Vagina (tissue), 2 donors: ENCODE measurements at regions not wholly inside any gene's neighbourhood (a gene's known extent, or its start where the extent isn't known, plus 50 kb on each side); places are given as distances from the start of the nearest gene placed in this dataset.
A peak's percentile ranks its signal among the peaks of the same experiment; 100 is the strongest.

Source experiments
- DNase-seq, 2 donors: peaks; one replicate each; pipeline ENCODE4 v3.0.0-alpha.2; 2017; ENCODE audit errors: extremely low spot score in 2 of 2
- H3K27ac ChIP-seq: fragments of 200-600 bp; sonication (generic); one replicate; pipeline ENCODE4 v1.5.1; 2019
- H3K27me3 ChIP-seq: fragments of 200-600 bp; sonication (generic); one replicate; pipeline ENCODE4 v1.5.1; 2019
- H3K36me3 ChIP-seq, 2 donors: fragments of 200-600 bp; sonication (generic); one replicate each; pipeline ENCODE4 v1.5.1; 2017 to 2019
- H3K4me1 ChIP-seq: fragments of 200-600 bp; sonication (generic); one replicate; pipeline ENCODE4 v1.5.1; 2019
- H3K4me3 ChIP-seq, 2 donors: fragments of 200-600 bp; sonication (generic); 1 replicate in 1 of 2; 2 replicates in 1 of 2; pipeline ENCODE4 v1.5.1; 2016 to 2019
- H3K9me3 ChIP-seq: fragments of 200-600 bp; sonication (generic); one replicate; pipeline ENCODE4 v1.5.1; 2019
- CTCF ChIP-seq, 3 experiments: fragments of 450-650 bp in 2 of 3; fragments of 200-600 bp in 1 of 3; sonication (generic) in 1 of 3; IDR thresholded peaks; one replicate each; pipeline ENCODE4 v1.5.1; 2017 to 2019; ENCODE audit warnings: antibody characterized with exemption in 3 of 3, mild to moderate bottlenecking in 2 of 3, moderate library complexity in 2 of 3
- POLR2A ChIP-seq, 2 donors: fragments of 450-650 bp; IDR thresholded peaks; one replicate each; pipeline ENCODE4 v1.6.1; 2017; ENCODE audit warnings: antibody characterized with exemption in 2 of 2, mild to moderate bottlenecking in 2 of 2, moderate library complexity in 2 of 2
- POLR2AphosphoS5 ChIP-seq, 2 donors: sonication (generic); formaldehyde crosslinking; IDR thresholded peaks; one replicate each; pipeline ENCODE4 v1.9.0; 2017; ENCODE audit warnings: antibody characterized with exemption in 2 of 2, mild to moderate bottlenecking in 2 of 2, low read depth in 1 of 2; ENCODE audit not compliant: insufficient read depth in 1 of 2
- intact Hi-C: fragments of 100-400 bp; cut with DNase I; formaldehyde crosslinking; loops from one replicate; pipeline ENCODE4 v1.15.1; 2023

DNA sequence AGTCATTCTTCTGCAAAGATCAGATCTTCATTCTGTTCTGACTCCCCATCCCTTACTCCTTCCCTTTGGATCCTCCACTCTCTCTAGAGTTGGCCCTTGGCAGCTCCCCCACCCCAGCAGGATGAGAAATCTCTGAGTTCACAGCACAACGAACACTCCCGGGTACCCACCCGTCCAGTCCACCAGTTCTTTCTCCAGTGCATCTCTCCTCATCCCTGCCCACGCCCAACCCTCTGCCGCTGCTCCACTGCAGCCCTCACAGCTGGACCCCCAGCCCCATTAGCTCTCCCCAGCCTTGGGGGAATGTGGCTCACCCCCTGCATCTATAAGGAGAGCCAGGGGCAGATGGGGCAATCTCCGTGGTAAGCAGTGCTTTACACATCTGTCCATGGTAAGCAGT is 125.7 kb downstream of the MATN1 start:
- intact Hi-C loops, result no loop called here
- Histone ChIP-seq H3K27me3 (no peaks in the 10 kb centered on the region), H3K27ac (no peak overlapping the region), H3K4me1 (no peaks in the 10 kb centered on the region), H3K36me3 (no peaks in the 10 kb centered on the region), H3K4me3 (no peak overlapping the region), H3K9me3 (no peaks in the 10 kb centered on the region)
- TF ChIP-seq CTCF (IDR thresholded peaks at IDR 0.05), result no peak
- no peak for TF ChIP-seq POLR2AphosphoS5 (IDR thresholded peaks at IDR 0.05; ENCODE audit: insufficient read depth in 1 of 2, low read depth in 1 of 2)
- no peak for TF ChIP-seq POLR2A (IDR thresholded peaks at IDR 0.05)
- peak; percentile 40 to 67 for DNase-seq

DNA sequence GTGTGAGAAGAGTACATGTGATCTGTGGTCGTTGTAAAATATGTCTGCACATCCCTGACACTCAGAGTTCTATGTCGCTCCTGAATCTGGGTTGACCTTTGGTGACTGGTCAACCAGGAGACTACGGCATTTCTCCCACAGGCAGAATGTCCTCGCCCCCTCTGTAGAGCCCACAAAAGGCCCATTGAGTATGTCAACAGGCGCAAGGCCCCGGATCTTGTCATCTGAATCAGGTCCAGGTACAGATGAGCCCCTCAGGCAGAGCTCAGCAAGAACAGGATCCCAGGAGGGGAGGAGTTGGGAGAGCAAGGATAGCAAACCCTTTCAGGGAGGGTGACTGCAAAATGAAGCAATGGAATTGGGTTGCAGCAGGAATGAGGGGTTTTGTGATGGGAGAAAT is 126.5 kb downstream of the MATN1 start:
- intact Hi-C loops, result no loop called here
- TF ChIP-seq CTCF (IDR thresholded peaks at IDR 0.05), result no peak
- TF ChIP-seq POLR2AphosphoS5 (IDR thresholded peaks at IDR 0.05; ENCODE audit: insufficient read depth in 1 of 2, low read depth in 1 of 2), result no peak
- TF ChIP-seq POLR2A (IDR thresholded peaks at IDR 0.05), result no peak

DNA sequence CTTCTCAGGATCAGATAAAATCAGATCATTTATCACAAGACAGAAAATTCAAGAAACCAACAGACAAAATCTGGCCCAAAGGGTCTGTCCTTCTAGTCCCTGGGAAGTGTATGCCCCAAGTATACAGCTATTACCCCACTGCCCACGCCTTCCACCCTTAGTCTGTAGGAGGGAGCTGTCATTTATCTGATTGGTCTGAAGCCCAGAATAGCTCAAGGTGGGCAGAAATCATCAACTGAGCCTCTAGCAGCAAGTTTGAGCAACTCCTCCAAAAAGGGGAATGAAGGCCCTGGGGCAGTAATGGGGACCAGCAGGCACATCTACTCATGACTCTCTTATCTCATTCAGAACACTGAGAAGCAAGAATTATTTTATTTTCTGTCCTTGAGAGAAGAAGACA is 126.9 kb downstream of the MATN1 start:
- peak; percentile 31 to 42 for DNase-seq
- Histone ChIP-seq H3K36me3 (no peaks in the 10 kb centered on the region), H3K9me3 (no peaks in the 10 kb centered on the region), H3K4me1 (no peaks in the 10 kb centered on the region), H3K27ac (no peak overlapping the region), H3K27me3 (no peaks in the 10 kb centered on the region), H3K4me3 (no peak overlapping the region)
- intact Hi-C loops, result no loop called here
- TF ChIP-seq POLR2AphosphoS5 (IDR thresholded peaks at IDR 0.05; ENCODE audit: insufficient read depth in 1 of 2, low read depth in 1 of 2) (no peak), CTCF (IDR thresholded peaks at IDR 0.05) (no peak), POLR2A (IDR thresholded peaks at IDR 0.05) (no peak)

More for the DNA sequence above, 126.5 kb downstream of the MATN1 start:
- DNase-seq, result peak; percentile 49 to 76
- no peak overlapping the region for H3K4me3 ChIP-seq
- H3K36me3 ChIP-seq, result no peaks in the 10 kb centered on the region
- H3K27ac ChIP-seq, result no peak overlapping the region
- H3K27me3 ChIP-seq, result no peaks in the 10 kb centered on the region
- H3K4me1 ChIP-seq, result no peaks in the 10 kb centered on the region
- H3K9me3 ChIP-seq, result no peaks in the 10 kb centered on the region

DNA sequence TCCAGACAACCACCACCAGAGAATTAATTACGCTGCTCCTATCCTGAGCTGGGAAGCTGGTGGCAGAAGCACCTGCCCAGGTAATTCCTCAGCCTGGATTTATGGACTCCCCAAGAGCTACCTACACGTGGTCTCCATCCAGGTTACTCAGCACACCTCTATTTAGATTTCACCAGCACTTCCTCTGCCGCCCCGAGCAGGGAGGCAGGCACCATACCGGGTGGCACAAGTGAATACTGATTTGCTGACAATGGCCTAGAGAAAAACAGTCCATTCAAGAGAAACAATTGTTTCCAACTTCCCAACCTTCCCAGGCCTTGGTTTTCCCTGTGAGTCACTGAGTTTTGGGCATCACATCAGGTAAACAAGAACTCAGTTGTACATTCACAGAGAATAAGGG is 134.3 kb downstream of the MATN1 start:
- Histone ChIP-seq H3K4me3 (no peak overlapping the region), H3K4me1 (no peaks in the 10 kb centered on the region), H3K27ac (no peak overlapping the region), H3K9me3 (no peaks in the 10 kb centered on the region), H3K36me3 (no peaks in the 10 kb centered on the region), H3K27me3 (no peaks in the 10 kb centered on the region)
- intact Hi-C loops, result no loop called here
- no peak for TF ChIP-seq POLR2AphosphoS5 (IDR thresholded peaks at IDR 0.05; ENCODE audit: insufficient read depth in 1 of 2, low read depth in 1 of 2)
- TF ChIP-seq POLR2A (IDR thresholded peaks at IDR 0.05), result no peak
- TF ChIP-seq CTCF (IDR thresholded peaks at IDR 0.05), result no peak
- DNase-seq, result peak in 1 of 2 donors; percentile 67

DNA sequence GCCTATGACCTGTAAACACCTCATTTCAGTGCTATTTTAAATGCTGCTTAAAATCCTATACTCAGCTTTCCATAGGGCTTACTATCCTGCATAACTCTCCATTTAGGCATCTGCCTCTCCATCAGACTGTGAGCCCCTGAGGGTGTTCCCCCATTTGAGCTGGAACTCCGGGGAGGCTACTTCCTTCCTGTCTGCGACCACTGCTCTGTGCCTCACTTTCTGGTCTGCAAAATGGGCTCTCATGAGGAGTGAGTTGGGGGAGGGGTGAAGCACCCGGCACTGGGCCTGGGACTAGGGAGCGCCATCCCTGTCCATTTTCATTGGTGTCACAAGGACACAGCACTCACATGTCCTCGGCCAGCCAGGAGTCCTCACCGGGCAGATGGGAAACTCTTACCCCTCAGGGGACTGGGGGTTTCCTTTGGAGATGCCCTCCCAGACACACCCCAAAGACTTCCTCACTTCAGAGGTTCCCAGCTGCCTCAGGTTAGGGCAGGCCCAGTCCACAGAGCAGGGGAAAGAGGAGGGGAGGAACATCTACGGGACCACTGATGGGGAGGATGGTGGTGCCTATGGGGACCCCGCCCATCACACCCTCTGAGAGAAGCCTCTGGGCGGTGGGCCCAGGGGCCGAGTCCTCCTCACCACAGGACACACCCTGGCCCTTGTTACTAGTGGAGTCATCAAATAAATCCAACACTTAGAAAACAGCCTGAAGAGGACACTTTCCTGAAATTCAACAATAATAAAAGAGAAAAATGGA is 134.9 kb downstream of the MATN1 start:
- no peak for TF ChIP-seq POLR2AphosphoS5 (IDR thresholded peaks at IDR 0.05; ENCODE audit: insufficient read depth in 1 of 2, low read depth in 1 of 2)
- TF ChIP-seq POLR2A (IDR thresholded peaks at IDR 0.05), result no peak
- no peak for TF ChIP-seq CTCF (IDR thresholded peaks at IDR 0.05)
- peak; percentile 61 to 81 for DNase-seq
- no peaks in the 10 kb centered on the region for H3K4me1 ChIP-seq
- intact Hi-C loops, result no loop called here
- no peak overlapping the region for H3K4me3 ChIP-seq
- no peaks in the 10 kb centered on the region for H3K27me3 ChIP-seq
- H3K27ac ChIP-seq, result no peak overlapping the region
- H3K9me3 ChIP-seq, result peaks cover 3% of the 10 kb centered on the region
- H3K36me3 ChIP-seq, result no peaks in the 10 kb centered on the region
